HT1080 (cell line): ENCODE measurements at regions not wholly inside any gene's neighbourhood (a gene's known extent, or its start where the extent isn't known, plus 50 kb on each side); places are given as distances from the start of the nearest gene placed in this dataset.
"Not testable (repeated sequence)": the region's sequence is repeated elsewhere in the genome, so short reads cannot be mapped to it uniquely, and the experiment has no call there.

ENCODE experiments used
- DNase-seq: peaks from one replicate; pipeline ENCODE4 v3.0.0-alpha.2; 2015; ENCODE audit warnings: low read depth

DNA sequence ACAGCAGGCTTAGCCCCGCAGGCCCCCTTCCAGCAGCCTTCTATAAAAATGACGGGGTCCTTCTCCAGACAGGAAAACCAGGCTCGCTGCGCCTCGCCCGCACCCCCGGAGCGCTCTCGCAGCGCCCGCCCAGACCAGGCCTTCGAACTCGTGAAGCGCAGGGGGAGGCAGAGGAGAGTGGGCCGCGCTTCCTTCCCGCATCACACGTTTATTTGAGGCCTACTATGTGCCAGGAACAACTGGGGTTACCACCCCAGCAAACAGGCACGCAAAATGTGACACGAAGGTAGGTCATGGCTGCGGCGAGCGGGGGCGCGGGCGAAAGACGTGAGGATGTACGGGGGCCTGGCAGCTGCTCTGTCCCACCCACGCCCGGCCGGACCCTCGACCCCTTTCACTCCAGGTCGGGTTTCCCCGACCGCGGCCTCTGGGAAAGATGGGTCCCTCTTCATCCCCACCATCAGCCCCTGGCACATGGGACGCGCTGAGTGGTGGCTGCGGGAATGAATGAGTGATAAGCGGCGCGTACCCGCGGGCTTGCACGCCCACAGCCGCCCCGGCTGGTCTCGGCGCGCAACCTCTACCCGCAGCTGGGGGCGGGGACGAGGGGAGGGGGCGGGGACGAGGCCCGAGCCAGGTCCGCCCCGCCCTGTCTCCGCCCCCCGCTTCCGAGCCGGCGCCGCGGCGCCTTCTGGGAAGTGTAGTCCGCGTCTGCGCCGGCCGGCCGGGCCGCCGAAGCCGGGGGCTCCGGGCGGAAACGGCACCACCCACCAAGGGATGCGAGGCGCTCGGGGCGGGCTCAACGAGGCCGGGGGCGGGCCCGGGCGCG, 59.1 kb downstream of the ZNF467 start:
- DNase-seq, result peak; percentile 73

DNA sequence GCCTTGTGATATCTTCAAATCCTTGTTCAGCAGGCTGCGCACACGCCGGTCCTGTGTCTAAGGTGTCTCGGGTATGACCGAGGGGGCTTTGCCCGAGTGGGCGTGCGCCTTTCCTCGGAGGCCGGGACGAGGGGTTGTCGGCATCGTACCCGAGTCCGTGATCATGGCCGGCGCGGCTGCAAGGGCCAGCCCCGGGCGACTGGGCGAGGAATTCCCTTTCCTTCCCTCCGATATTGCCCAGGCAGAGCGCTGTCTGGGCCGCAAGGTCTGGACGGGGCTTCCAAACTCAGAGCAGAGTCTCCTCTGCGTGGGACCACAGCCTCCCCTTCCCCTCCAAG, 59.7 kb downstream of the ZNF467 start:
- DNase-seq, result no peak

DNA sequence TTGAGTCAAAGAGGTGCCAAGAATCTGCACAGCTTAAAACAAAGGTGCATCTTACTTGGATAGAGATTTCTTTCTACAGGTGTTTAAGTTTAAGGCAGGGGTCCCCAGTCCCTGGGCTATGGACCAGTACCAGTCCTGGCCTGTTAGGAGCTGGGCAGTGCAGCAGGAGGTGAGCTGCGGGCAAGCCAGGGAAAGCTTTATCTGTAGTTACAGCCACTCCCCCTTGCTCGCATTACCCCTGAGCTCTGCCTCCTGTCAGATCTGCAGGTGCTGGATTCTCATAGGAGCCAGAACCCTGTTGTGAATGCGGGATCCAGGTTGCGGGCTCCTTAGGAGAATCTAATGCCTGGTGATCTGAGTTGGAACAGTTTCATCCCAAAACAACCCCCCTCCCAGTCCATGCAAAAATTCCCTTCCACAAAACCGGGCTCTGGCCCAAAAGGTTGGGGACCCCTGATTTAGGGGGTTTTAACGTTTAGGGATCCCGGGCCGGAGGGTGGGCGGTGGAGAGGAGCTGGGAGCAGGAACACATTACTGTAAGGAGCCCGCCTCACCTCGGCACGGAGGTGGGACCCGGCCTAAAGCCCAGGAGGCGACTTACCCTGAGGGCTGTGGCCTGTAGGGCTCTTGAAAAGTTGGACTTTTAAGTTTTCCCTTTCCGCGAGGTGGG, 60.2 kb downstream of the ZNF467 start:
- no peak for DNase-seq

DNA sequence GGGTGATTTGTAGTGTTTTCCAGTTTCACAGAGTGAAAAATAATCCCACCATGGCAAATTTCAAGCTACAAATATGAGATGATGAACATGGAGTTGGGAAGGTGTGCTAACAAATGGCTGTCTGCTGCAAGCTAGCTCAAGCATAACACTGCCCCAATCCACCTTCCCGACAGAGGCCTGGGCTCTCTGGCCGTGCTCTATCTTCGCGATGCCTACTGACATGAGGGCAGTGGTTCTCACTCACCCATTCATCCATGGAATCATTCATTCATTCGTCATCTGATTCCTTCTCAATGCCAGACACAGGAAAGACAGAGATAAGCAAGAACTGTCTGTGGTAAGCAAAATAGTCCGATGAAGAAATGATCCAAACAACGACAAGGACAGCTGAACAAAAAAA, 65.4 kb downstream of the ZNF467 start:
- DNase-seq, result no peak

DNA sequence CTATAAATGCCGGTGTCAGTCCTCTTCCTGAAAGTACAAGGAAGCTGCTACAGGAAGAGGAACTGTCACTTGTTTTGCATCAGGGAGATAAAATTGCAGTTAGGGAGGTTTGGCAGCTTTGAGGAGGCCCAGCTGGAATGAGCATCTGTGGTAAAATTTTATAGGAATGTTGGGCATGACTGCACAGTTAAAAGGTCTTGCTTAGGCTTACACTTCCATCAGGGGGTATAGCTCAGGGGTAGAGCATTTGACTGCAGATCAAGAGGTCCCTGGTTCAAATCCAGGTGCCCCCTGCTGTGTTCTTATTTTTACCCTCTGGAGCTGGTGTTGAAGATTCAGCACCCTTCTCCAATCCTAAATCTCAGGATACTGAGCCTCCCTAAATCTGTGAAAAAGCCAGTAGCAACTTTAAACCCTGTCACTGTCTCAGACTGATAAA, 65.9 kb downstream of the ZNF467 start:
- peak; percentile 61 for DNase-seq

DNA sequence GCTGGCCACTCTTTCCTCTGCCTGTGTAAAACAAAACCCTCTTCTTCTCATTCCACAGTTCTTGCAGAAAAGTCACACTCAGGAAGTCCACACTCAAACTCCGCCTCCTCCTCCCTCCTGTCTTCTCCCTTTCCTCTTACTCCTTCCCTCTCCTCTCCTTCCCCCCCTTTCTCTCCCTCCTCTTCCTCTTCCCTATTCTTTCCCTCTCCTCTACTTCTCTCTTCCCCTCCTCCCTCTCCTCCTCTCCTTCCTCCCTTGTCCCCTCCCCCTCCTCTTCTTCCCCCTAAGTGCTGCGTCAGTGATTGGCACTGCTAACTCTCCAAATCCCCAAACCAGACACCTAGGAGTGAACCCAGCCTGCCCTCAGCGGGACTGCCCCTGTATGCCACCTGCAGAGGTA, 67.0 kb downstream of the ZNF467 start:
- DNase-seq, result no peak

DNA sequence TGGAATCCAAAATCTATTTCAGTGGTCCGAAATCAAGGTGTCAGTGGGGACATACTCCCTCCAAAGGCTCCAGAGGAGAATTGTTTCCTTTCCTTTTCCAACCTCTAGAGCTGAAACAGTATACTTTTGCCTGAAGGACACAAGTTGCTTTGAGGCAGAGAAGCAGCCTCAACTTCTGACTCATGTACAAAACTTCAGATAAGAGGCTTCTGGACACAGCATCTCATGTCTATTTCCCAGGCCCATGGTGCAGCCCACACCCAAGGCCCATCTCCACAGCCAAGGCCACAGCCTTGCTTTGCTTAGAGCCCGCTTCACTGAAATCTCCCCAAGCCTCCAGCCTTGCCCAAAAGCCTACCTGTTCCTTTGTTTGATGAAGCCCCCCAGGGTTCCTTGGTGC, 68.9 kb downstream of the ZNF467 start:
- DNase-seq, result no peak

DNA sequence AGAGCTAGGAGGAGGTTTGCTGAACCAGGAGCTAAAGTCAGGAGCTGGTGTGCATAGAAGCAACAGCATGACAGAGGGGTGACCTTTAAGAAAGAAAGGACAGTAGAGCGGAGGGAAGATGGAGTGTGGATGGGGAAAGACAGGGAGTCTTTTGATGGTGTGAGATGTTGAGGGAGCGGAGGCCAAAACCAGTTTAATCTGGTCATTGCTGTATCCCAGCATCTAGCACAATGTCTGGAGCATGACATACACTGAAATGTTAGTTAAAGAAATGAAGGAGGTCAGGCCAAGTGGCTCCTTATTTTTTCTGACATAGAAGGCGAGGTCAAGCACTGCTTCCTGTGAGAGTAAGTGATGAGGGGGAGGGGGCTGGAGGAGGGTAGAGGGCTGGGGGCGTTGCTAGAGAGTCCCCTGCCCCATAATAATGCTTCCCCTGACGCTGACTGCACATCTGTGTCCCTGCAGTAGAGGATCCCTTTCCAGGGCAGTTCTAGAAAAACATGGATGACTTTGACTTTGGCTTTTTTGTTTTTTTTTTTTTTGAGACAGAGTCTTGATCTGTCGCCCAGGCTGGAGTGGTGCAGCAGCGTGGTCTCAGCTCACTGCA, 70.2 kb downstream of the ZNF467 start:
- no peak for DNase-seq

DNA sequence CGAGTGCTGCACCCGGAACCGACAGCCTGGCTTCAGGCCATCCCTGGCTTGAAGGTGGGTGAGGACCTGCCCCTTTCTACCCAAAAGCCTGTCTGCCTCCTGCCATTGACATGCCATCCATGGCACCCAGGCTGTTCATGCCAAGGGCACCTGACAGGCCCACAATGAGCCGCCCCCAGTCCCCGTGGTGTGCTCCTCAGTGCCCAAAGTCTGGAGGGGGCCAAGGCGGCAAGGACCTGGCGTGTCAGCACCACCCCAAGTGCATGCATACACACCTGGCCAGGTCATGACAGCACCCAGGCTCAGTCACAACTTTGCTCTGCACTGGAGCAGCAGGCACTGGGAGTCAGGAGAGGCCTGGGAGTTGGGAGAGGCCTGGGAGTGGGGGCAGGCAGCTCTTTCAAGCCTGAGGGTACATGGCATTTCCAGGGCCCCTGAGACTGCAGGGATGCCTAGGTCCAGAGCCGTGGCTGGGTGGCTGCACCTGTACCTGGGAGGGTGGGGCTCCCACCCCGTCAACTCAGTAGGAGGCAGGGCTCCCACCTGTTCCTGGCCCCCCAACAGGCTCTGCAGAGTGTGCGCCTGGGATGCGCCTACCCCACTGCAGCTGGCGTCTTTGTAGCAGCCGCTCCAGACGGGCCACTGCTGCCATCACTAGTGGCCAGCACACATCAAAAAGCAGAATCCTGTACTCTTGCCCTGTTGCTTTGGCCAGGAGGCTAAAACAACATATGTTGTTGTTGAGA, 71.7 kb downstream of the ZNF467 start:
- DNase-seq, result no peak

DNA sequence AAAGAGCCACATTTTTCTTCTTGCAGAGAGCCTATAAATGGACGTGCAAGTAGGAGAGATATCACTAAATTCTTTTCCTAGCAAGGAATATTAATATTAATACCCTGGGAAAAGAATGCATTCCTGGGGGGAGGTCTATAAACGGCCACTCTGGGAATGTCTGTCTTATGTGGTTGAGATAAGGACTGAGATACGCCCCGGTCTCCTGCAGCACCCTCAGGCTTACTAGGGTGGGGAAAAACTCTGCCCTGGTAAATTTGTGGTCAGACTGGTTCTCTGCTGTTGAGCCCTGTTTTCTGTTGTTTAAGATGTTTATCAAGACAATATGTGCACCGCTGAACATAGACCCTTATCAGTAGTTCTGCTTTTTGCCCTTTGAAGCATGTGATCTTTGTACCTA, 75.6 kb downstream of the ZNF467 start:
- DNase-seq, result not testable (repeated sequence)

DNA sequence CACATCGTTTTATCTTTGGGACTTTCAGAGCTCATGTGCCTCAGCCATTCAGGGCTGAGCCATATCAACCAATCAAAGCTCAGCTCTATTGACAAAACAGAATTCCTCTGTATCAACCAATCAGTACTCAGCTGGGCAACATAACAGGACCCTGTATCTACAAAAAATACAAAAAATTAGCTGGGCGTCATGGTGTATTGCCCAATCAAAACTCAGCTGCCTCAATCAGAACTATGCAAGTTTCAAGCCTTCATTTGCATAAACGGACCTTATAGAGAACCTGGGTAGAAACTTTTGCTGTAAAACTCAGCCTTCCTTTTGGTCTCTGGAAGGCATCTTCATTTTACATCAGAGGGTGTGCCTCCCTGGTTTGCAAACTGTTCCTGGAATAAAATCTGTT, 77.1 kb downstream of the ZNF467 start:
- no peak for DNase-seq

DNA sequence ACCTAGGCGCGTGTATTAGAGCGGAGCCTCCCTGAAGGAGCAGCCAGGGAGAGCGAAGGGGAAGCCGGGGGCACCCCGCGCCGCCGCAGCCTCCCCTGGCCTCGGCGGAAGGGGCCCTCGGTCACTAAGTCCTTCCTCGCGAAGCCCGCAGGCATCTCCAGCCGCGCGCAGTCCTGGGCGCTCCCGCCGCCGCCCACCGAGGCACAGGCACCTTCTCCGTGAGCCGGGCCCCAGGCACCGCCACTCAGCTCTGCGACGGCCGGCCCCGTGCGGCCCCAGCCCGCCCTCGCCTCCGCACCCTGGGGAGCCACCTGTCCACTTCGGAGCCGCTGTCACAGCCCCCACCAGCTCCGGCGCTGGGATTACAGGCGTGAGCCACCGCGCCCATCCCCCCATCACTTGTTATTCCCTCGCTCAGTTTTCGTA, 80.8 kb downstream of the ZNF467 start:
- DNase-seq, result no peak

DNA sequence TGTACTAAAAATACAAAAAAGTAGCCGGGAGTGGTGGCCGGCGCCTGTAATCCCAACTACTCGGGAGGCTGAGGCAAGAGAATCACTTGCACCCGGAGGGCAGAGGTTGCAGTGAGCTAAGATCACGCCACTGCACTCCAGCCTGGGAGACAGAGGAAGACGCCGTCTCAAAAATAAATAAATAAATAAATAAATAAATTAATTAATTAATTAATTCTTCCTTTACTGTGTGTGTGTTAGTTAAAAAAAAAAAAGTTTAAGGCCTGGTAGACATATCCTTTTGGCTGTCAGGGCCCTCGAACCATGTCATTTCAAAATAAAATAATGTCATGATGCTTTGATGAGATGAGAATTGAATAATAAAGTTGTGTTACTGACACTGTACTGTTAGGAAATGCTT, 81.3 kb downstream of the ZNF467 start:
- no peak for DNase-seq

DNA sequence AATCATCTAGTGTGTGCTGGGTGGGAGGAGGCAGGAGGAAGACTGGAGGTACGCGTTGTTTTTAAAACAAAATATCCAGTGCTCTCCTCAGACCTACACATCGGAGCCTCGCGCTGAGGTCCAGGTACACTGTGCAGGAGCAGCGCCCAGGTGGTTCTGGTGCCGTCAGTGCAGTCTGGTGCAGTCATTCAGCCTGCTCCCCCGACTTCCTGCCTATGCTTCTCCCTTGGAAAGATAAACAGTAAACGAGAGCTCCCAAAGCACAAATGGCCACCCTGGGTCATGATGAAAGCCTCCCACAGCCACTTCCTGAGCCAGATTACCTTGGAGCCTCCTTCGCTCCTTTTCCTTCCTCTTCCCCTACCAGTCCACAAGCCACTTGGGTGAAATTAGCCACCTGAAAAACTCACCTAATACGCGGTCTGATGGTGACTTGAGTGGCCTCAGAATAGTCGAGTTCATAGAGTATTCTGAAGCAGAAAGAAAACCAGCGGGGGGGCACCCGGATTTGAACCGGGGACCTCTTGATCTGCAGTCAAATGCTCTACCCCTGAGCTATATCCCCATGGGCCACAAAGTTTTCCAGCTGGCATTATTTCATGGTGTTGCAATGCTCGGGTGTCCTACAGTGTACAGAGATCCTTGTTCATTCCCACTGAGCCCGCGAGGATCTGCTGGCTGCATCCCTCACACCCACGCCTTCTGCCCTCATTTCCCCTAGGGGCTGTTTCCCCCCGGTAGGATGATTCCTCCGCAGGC, 82.5 kb downstream of the ZNF467 start:
- DNase-seq, result peak; percentile 97

DNA sequence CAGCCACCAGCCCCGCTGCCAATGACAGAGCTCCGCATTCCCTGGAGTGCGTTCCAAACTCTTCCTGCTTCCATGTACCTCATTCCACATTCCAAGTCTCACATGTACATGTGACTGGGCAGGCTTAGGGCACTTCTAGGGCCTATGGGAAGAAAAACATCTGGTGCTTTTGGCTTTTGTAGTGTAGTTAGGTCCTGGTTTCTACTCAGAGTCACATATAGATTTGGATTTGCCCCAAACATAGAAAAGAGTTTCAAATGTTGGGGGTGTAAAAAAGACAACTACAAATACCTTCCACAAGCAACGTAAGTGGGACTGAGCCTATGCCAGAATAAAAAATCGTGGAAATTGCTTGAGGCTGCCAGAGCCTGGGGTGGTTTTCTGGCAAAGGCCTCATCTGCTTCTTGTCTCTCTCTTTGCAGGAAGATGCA, 84.1 kb downstream of the ZNF467 start:
- DNase-seq, result no peak

DNA sequence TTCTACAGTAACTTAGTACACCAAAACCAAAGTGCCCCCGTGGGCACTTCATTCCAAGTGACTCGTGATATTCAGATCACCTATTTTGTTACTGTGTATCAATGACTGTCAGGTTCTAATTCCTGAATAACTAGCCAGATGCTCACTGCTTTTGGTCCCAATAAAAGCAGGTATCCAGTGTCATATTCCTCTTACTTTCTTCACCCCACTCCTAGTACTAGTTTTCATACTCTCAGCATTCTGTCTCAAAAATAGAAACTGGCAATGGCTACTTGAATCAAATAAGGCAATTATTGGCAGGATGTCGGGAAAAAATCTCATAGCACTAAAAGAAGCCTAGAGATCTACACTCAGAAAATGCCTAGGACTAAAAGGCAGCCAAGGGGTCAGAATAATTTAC, 84.6 kb downstream of the ZNF467 start:
- DNase-seq, result no peak

DNA sequence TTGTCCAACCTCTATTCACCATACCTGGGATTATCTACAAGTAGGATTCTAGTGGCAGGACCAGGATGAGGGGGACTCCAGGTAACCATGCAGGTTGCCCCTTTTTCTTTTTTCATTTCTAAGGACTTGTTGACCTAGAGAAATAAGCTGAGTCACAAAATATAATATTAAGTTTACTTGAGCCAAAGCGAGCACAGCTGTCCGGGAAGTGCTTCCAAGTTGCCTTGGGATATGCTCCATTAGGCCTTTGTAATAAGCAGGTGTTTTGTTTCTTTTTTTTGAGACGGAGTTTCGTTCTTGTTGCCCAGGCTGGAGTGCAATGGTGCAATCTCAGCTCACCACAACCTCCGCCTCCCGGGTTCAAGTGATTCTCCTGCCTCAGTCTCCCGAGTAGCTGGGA, 85.6 kb downstream of the ZNF467 start:
- DNase-seq, result not testable (repeated sequence)

DNA sequence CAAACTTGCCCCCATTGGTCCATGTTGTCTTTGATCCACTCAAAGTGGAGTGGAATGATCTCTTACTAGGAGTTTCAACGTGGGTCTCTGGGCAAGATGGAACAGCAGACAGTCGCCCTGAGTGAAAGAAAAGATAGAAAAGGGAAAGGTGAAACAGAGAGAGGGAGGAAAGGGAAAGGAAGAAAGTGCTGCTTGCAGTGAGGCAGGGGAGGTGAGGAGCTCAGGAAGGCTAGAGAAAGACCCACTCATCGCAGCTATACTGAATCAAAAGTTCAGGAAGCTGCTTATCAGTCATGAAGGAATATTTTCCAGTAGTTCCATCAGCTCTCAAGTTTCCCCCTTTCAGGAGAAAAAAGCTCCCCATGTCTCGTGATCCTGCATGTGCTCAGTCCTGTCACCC, 86.9 kb downstream of the ZNF467 start:
- no peak for DNase-seq

DNA sequence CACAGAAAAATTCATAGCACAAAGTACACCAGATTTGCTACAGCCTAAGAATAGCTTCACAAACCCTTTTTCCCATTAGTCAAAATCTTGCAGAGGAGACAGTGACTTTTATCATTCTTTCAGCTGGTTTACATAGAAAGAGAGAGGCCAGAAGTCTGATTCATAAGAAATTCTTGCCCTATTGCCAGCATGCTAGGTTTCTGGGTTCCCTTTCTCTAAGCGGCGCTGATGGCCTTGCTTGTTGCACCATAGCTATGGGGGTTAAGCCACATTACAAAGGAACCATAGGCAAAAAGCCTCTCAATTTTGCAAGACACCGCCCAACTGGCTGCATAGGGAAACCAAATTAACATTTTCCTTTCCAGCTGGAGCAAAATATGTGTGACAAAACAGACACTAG, 87.4 kb downstream of the ZNF467 start:
- no peak for DNase-seq

DNA sequence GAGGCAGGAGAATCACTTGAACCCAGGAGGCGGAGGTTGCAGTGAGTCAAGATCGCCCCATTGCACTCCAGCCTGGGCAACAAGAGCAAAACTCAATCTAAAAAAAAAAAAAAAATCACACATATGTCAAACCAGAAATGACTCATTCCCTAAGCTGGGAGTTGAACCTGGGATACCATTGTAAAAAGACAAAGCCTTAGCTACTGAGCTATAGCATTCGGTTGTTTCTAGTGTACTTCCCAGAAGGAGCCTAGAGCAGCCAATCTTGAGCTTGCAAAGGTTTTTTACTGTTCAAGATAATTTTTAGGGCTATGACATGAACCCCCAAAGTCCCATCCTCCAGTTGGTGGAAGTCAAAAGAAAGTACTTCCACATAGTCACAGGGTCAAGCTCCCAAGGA, 87.9 kb downstream of the ZNF467 start:
- DNase-seq, result peak; percentile 56

DNA sequence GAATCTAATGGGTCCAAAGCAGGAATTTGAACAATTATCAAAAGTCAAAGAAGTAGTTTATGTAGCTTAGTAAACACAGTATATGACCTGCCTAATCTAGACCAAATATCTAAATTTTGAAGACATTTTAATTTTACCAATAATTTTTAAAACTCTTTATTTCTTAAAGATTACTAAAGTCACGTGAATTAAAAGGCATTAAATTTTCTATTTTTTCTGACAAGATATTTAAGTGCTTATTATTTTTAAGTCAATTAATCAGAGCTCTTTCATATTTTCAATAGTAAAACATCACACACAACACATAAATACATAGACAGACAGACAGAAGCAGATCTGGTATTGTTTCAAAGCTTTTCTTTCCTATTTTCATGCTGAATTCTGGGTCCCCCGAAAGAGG, 89.5 kb downstream of the ZNF467 start:
- no peak for DNase-seq
